HFFc6 (cell line): ENCODE measurements at regions not wholly inside any gene's neighbourhood (a gene's known extent, or its start where the extent isn't known, plus 50 kb on each side); places are given as distances from the start of the nearest gene placed in this dataset.

Source experiments
- DNase-seq: peaks from one replicate; pipeline ENCODE4 v3.0.0-alpha.2; 2018
- H3K27ac Mint-ChIP-seq: 2 replicates; pipeline ENCODE4 v1.8.0; 2020; ENCODE audit warnings: mild to moderate bottlenecking, mixed read lengths
- H3K27me3 Mint-ChIP-seq: 2 replicates; pipeline ENCODE4 v1.8.0; 2021; ENCODE audit warnings: mild to moderate bottlenecking, moderate library complexity, mixed read lengths; ENCODE audit not compliant: insufficient read depth
- H3K36me3 Mint-ChIP-seq: 2 replicates; pipeline ENCODE4 v1.8.0; 2021; ENCODE audit warnings: low read depth, mixed read lengths
- H3K4me1 Mint-ChIP-seq: 2 replicates; pipeline ENCODE4 v1.8.0; 2020; ENCODE audit warnings: low read depth, mixed read lengths
- H3K4me3 Mint-ChIP-seq: 2 replicates; pipeline ENCODE4 v1.8.0; 2020; ENCODE audit warnings: mild to moderate bottlenecking, moderate library complexity, mixed read lengths
- H3K9me3 Mint-ChIP-seq: 2 replicates; pipeline ENCODE4 v1.8.0; 2020; ENCODE audit warnings: mild to moderate bottlenecking, mixed read lengths
- TF ChIP-seq, protein P1 (sequence below): fragments of 200-600 bp; sonication (generic); IDR thresholded peaks from 2 replicates; pipeline ENCODE4 v1.5.0; 2021; ENCODE audit warnings: antibody characterized with exemption, mild to moderate bottlenecking

DNA sequence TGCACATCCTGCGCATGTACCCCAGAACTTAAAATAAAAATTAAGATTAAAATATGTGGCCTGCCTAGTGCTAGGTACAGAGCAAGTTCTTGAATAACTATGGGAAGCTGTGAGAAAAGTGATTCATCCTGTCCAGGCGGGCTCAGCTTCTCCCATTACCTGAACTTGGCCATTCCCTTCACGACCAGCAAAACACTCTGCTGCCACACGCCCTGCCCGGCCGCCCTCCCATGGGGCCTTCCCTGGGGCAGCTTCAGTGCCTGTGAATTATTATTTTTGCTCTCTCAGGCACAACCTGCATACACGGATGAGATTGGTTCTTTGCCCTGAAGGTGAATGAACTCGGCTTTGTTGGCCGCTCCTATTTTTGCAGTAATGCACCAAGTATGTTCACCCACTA lies 209.2 kb upstream of the SHH start:
- H3K36me3 Mint-ChIP-seq, result peaks cover 7% of the 10 kb centered on the region; the same call in 1 of the 2 replicates
- peaks cover 46% of the 10 kb centered on the region for H3K9me3 Mint-ChIP-seq
- TF ChIP-seq, protein P1, sequence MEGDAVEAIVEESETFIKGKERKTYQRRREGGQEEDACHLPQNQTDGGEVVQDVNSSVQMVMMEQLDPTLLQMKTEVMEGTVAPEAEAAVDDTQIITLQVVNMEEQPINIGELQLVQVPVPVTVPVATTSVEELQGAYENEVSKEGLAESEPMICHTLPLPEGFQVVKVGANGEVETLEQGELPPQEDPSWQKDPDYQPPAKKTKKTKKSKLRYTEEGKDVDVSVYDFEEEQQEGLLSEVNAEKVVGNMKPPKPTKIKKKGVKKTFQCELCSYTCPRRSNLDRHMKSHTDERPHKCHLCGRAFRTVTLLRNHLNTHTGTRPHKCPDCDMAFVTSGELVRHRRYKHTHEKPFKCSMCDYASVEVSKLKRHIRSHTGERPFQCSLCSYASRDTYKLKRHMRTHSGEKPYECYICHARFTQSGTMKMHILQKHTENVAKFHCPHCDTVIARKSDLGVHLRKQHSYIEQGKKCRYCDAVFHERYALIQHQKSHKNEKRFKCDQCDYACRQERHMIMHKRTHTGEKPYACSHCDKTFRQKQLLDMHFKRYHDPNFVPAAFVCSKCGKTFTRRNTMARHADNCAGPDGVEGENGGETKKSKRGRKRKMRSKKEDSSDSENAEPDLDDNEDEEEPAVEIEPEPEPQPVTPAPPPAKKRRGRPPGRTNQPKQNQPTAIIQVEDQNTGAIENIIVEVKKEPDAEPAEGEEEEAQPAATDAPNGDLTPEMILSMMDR, result no peak
- no peak overlapping the region for H3K4me3 Mint-ChIP-seq
- no peak overlapping the region for H3K27ac Mint-ChIP-seq
- H3K4me1 Mint-ChIP-seq, result no peaks in the 10 kb centered on the region
- H3K27me3 Mint-ChIP-seq, result no peaks in the 10 kb centered on the region; the same call in 1 of the 2 replicates
- no peak for DNase-seq

DNA sequence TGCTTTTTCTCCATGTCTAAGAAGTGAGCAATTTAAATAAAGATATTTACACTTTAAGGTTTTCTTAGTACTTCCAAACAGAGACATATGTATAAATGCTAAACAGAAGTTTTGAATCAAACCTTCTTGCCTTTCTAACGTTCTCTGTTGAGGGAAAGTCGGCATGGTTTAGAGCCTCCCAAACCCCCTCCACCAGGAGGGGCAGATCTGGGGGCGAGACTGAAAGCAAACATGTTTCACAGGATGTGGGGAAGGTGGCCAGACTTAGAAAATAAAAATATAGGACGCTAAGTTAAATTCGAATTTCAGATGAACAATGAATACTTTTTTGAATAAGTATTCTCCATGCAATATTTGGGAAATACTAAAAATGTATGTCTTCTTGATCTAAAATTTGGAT lies 208.3 kb upstream of the SHH start:
- H3K27ac Mint-ChIP-seq, result no peak overlapping the region
- no peaks in the 10 kb centered on the region; the same call in 1 of the 2 replicates for H3K27me3 Mint-ChIP-seq
- no peak for DNase-seq
- no peak overlapping the region for H3K4me3 Mint-ChIP-seq
- TF ChIP-seq, protein P1, result no peak
- H3K4me1 Mint-ChIP-seq, result no peaks in the 10 kb centered on the region
- H3K9me3 Mint-ChIP-seq, result peaks cover 40% of the 10 kb centered on the region
- H3K36me3 Mint-ChIP-seq, result peaks cover 7% of the 10 kb centered on the region; the same call in 1 of the 2 replicates

DNA sequence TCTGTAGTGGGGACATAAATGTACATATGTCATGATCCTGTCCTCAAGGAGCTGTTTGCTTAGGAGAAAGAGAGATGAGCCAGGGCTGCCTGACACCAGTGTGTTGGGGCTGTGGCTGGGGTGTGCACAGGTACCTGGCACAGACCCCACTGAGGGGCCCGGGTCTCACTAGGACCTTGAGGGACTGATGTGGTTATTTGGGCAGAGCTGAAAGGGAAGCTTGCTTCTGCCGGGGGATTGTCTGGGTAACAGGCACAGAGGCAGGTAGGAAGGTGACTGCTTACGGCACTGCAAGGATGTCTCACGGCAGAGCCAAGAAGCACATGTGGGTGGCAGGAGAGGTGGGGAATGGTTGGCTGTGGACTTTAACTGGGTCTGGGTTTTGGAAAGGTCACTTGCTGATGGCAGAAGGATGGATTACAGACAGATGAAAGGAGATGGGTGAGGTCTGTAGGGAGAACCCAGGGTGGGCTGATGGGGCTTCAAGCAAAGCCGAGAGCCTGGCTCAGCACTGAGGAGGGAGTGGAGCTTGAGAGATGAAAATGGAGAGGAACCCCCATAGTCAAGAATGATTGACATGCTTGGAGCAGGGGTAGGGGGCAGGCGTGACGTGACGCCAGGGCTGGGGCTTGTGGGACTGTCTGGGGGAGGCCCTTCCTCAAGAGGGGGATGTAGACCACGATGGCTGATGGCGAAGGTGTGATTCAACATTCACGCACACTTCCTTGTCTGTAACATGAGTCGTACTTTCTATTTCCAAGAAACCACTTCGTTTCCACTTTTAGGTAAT lies 207.7 kb upstream of the SHH start:
- Mint-ChIP-seq H3K9me3 (peaks cover 38% of the 10 kb centered on the region), H3K4me1 (no peaks in the 10 kb centered on the region), H3K27ac (no peak overlapping the region), H3K27me3 (no peaks in the 10 kb centered on the region; the same call in 1 of the 2 replicates), H3K36me3 (peaks cover 7% of the 10 kb centered on the region; the same call in 1 of the 2 replicates), H3K4me3 (no peak overlapping the region)
- no peak for DNase-seq
- TF ChIP-seq, protein P1, result no peak

DNA sequence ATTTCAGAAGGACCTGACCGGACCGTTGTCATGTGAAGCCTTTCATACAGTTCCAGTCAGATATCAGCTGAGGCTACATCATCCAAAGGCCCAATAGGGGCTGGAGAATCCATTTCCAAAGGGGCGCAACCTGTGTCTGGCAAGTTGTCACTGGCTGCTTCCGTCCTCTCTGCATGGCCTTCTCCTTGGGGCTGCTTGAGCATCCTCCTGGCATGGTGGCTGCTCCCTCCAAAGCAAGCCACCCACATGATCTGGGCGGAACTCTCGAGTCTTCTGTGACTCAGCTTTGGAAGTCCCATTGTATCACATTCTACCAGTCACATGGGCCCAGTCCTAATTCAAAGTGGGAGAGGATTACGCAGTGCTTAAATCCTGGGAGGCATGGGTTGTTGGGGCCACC lies 207.0 kb upstream of the SHH start:
- Mint-ChIP-seq H3K27ac (no peak overlapping the region), H3K9me3 (peaks cover 34% of the 10 kb centered on the region), H3K36me3 (peaks cover 7% of the 10 kb centered on the region; the same call in 1 of the 2 replicates), H3K27me3 (no peaks in the 10 kb centered on the region; the same call in 1 of the 2 replicates), H3K4me1 (no peaks in the 10 kb centered on the region), H3K4me3 (no peak overlapping the region)
- TF ChIP-seq, protein P1, result no peak
- DNase-seq, result no peak

DNA sequence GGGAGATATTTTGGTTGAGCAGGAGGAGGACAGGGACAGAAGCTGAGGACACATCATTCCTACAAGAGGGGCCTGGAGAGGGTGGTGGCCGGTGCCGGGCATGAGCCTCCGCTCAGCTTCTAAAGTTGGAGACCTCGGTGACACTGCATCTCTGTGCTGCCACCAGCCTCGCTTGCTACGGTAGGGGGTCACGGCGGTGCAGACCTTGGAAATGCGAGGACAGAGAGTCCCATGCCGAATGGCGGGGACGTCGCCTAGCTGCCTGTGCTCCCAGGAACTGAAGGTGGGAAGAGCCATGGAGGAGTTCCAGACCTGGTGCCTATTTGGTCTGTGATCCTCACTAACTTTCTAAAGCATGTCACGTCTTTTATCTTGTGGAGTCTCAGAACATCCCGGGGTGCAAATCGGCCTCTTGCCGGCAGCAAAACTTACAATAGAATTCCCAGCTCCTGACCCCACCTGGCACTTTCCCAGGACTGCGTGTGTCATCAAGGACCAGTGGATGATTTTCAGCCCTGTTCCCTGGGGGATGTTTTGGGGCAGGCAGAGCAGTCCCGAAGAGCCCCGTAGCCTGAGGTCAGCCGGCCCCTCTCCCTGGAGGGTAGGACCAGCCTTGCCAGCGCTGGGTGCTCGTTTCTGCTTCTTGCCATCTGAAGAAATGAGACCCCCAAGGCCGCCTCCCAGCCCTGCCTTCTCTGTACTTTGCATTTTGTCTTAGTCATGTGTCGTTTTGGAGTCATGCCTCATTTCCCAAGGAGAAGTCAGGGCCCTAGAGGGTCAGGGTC lies 205.8 kb upstream of the SHH start:
- Mint-ChIP-seq H3K4me1 (no peaks in the 10 kb centered on the region), H3K9me3 (peaks cover 44% of the 10 kb centered on the region), H3K36me3 (peaks cover 7% of the 10 kb centered on the region; the same call in 1 of the 2 replicates), H3K4me3 (no peak overlapping the region), H3K27me3 (no peaks in the 10 kb centered on the region; the same call in 1 of the 2 replicates), H3K27ac (no peak overlapping the region)
- TF ChIP-seq, protein P1, result no peak
- no peak for DNase-seq
